K562 (cell line): ENCODE measurements at regions not wholly inside any gene's neighbourhood (a gene's known extent, or its start where the extent isn't known, plus 50 kb on each side); places are given as distances from the start of the nearest gene placed in this dataset.
A peak's percentile ranks its signal among the peaks of the same experiment; 100 is the strongest.

Source experiments
- COPS2 ChIP-seq: fragments of 450-650 bp; conservative IDR thresholded peaks from 2 replicates; pipeline ENCODE4 v1.6.1; 2016; ENCODE audit warnings: mild to moderate bottlenecking, moderate library complexity
- CREB1 ChIP-seq, 2 experiments: sonication (generic) in 1 of 2; formaldehyde crosslinking in 1 of 2; IDR thresholded peaks; 2 replicates each; pipeline versions ENCODE4 v1.6.1 to v1.8.0; 2012 to 2022; ENCODE audit warnings: inconsistent platforms in 1 of 2, mild to moderate bottlenecking in 1 of 2, missing genetic modification reagents in 1 of 2, moderate library complexity in 1 of 2
- FOXA3 ChIP-seq, 2 experiments: fragments of 450-650 bp in 1 of 2; sonication (generic) in 1 of 2; formaldehyde crosslinking; IDR thresholded peaks in 1 of 2; conservative IDR thresholded peaks in 1 of 2; 2 replicates each; pipeline versions ENCODE4 v1.4.0 to v1.8.0; 2020 to 2022; ENCODE audit warnings: mild to moderate bottlenecking in 2 of 2, missing genetic modification reagents in 1 of 2
- FOXK2 ChIP-seq, 2 experiments: fragments of 450-650 bp; IDR thresholded peaks in 1 of 2; conservative IDR thresholded peaks in 1 of 2; 2 replicates each; pipeline ENCODE4 v1.6.1; 2016; ENCODE audit warnings: low read depth in 2 of 2, mild to moderate bottlenecking in 1 of 2
- KAT7 ChIP-seq: sonication (generic); formaldehyde crosslinking; IDR thresholded peaks from 2 replicates; pipeline ENCODE4 v1.8.0; 2022; ENCODE audit warnings: missing genetic modification reagents, mild to moderate bottlenecking, borderline replicate concordance
- KDM5B ChIP-seq: fragments of 200-600 bp; sonication (generic); IDR thresholded peaks from 2 replicates; pipeline ENCODE4 v1.6.1; 2012; ENCODE audit warnings: low read depth, mild to moderate bottlenecking, moderate library complexity, low read length, control low read depth, inconsistent platforms; ENCODE audit not compliant: insufficient replicate concordance
- PHTF2 ChIP-seq: fragments of 250-450 bp; sonication (Bioruptor Pico); IDR thresholded peaks from 2 replicates; pipeline ENCODE4 v1.5.0; 2021; ENCODE audit warnings: mild to moderate bottlenecking
- POLR2A ChIP-seq: fragments of 450-650 bp; conservative IDR thresholded peaks from 2 replicates; pipeline ENCODE4 v1.6.1; 2016
- RBM22 ChIP-seq: fragments of 200-400 bp; formaldehyde crosslinking; IDR thresholded peaks from 2 replicates; pipeline ENCODE4 v1.6.1; 2018; ENCODE audit warnings: low read length, low read depth; ENCODE audit not compliant: poor library complexity, severe bottlenecking
- REST ChIP-seq, 2 experiments: fragments of 450-650 bp; formaldehyde crosslinking in 1 of 2; IDR thresholded peaks; 2 replicates each; pipeline versions ENCODE4 v1.4.0 to v1.6.1; 2014 to 2020; ENCODE audit warnings: mild to moderate bottlenecking in 2 of 2, borderline replicate concordance in 1 of 2, low read depth in 1 of 2
- STAG1 ChIP-seq: sonication (generic); formaldehyde crosslinking; IDR thresholded peaks from 2 replicates; pipeline ENCODE4 v1.5.0; 2020; ENCODE audit warnings: missing genetic modification reagents, borderline replicate concordance
- TBL1XR1 ChIP-seq, 2 experiments: IDR thresholded peaks; 2 replicates each; pipeline ENCODE4 v1.6.1; 2012; ENCODE audit warnings: improper control_type of control experiment in 2 of 2, low read length in 2 of 2, mild to moderate bottlenecking in 1 of 2
- TEAD1 ChIP-seq, 2 experiments: fragments of 450-650 bp in 1 of 2; sonication (generic) in 1 of 2; formaldehyde crosslinking; IDR thresholded peaks; 2 replicates each; pipeline versions ENCODE4 v1.4.0 to v1.8.0; 2020 to 2022; ENCODE audit warnings: mild to moderate bottlenecking in 2 of 2, missing genetic modification reagents in 1 of 2
- TSHZ1 ChIP-seq: fragments of 250-450 bp; sonication (Bioruptor Pico); IDR thresholded peaks from 2 replicates; pipeline ENCODE4 v1.4.0; 2020; ENCODE audit warnings: mild to moderate bottlenecking, moderate library complexity
- ZNF134 ChIP-seq: fragments of 250-450 bp; sonication (Bioruptor Pico); conservative IDR thresholded peaks from 2 replicates; pipeline ENCODE4 v1.4.0; 2020

- TF ChIP-seq KAT7 (CRISPR knock-in tag) = no peak
- peak in 1 of 2 experiments; percentile 58; a peak in 1 of 4 replicates for TF ChIP-seq FOXK2 (conservative IDR thresholded peaks at IDR 0.05 in 1 of 2, IDR thresholded peaks at IDR 0.05 in 1 of 2; ENCODE audit: low read depth in 2 of 2)
- no peak for TF ChIP-seq RBM22
- no peak for TF ChIP-seq COPS2
- no peak for TF ChIP-seq TBL1XR1 (IDR thresholded peaks at IDR 0.05; ENCODE audit: low read length in 2 of 2)
- peak; percentile 98 to 99 for TF ChIP-seq TEAD1 (CRISPR knock-in tag; IDR thresholded peaks at IDR 0.05)
- no peak for TF ChIP-seq CREB1 (IDR thresholded peaks at IDR 0.05)
- no peak for TF ChIP-seq CREB1 (CRISPR knock-in tag; IDR thresholded peaks at IDR 0.05)
- TF ChIP-seq STAG1 (CRISPR knock-in tag) = no peak
- TF ChIP-seq FOXA3 (CRISPR knock-in tag; conservative IDR thresholded peaks at IDR 0.05 in 1 of 2, IDR thresholded peaks at IDR 0.05 in 1 of 2) = peak in 1 of 2 experiments; percentile 85; a peak in 2 of 4 replicates
- TF ChIP-seq REST (IDR thresholded peaks at IDR 0.05; ENCODE audit: borderline replicate concordance) = peak; percentile 66; the same call in 1 of the 2 replicates
- TF ChIP-seq REST (CRISPR knock-in tag; IDR thresholded peaks at IDR 0.05; ENCODE audit: low read depth) = no peak
- TF ChIP-seq TSHZ1 (CRISPR knock-in tag) = no peak
- no peak for TF ChIP-seq POLR2A
- no peak for TF ChIP-seq KDM5B
- TF ChIP-seq ZNF134 (CRISPR knock-in tag) = no peak
- TF ChIP-seq PHTF2 (CRISPR knock-in tag) = no peak
Observed at GRCh38 chr18:22703883-22704585, 229.1 kb upstream of the RBBP8 start (continued).
